ENCODE measurements at regions not wholly inside any gene's neighbourhood (a gene's known extent, or its start where the extent isn't known, plus 50 kb on each side); places are given as distances from the start of the nearest gene placed in this dataset.

DNA sequence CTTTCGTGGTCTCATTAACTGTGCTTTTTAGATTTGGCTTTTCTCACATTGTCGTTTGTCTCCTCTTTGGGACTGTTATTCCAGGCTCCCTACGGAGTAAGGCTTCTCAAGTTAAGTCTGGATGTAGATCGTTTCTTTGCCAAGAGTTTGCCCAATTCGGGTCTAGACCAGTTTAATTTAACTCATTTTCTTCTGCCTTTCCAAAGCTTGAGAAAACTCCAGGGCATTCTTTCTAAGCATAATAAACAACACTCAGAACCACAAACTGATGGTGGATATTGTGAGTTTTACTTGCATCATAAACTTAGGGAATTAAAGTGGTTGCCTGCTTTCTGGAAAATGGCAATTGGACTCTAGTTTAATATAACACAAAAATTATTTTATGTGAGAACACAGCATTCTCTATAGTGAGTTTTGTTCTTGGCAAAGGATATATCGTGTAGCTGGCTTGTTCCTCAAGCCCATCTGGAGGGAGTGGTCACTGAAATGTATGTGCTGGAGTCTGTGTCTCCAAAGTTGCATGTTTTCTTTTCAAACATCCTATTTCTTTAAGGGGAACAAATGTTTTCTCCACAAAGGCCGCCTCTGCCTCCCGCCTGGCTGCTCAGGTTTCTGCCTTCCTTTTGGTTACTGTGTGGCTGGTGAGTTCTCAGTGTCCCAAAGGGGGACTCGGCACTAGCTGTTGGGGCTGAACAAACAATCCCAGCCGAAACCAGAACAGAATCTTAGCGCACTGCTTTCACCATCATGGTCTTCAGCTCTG is 211.3 kb upstream of the FBN2 start:
- no peak for DNase-seq

GRCh38 chr5:128750155-128750554 is 212.1 kb upstream of the FBN2 start:
- DNase-seq: no peak

DNA sequence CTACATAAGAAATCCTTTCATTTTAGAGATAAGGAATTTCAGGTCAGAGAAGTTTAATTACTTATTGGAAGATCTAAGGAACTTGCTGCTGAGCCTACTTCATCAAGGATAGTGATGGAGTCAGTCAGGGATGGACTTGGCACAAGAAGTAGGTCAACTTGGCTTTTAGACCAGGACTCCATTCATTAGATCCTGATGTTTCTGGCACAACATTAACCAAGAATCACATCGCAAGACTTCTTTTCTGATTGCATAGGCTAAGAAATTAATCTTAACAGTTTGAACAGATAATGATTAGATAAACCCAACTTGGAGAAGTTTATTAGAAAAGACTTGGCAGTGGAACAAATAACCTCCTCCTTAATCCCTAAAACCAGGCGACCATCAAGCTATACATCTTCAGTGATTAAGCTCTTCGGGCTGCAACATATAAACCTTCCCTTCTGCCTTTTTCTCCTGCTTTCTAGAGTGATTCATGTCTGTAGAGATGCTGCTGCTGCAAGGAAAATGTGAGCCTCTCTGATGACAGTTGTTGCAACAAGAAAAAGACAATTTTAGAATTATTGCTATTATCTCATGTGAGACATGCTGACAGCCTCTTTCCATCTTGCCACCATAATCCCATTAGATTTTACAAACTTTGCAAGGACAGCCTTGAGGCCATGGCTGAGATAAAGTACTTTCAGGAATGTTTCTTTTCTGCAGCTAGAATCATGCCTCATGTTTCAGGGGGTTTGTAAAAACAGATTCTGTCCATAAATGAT is 207.9 kb upstream of the SLC27A6 start:
- no peak for DNase-seq

DNA sequence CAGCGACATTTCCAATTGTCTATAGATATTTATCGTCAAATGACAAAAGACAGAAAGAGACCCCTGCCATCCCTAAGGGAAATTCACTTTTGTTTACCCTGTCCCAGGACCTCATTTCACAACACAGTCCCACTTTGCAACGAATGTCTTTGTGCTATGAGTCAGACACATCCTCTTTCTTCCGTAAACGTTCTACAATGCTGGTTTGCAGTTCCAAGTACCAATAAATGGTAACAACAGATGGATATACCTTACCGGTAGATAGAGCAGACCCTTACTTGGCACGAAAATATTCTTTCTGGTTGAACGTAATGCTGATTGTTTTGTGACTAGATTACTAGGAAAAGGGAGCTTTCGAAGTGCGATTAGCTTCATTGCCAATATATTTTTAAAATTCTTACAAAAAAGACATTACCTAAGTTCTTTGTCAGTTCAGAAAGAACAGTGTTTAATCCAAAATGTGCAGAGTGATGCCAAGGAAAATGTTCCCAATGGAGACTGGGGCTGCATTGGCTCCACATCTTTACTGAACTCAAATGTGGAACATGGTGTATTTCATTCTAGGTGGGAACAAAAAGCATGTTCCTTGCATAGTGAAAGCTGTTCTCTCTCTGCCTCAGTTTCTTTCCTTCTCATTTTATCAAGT is 202.5 kb upstream of the SLC27A6 start:
- DNase-seq: no peak

- no peak for DNase-seq
Observed at GRCh38 chr5:128763321-128763720, 202.0 kb upstream of the SLC27A6 start.

- DNase-seq: no peak
Observed at GRCh38 chr5:128764601-128765310, 200.5 kb upstream of the SLC27A6 start.

DNA sequence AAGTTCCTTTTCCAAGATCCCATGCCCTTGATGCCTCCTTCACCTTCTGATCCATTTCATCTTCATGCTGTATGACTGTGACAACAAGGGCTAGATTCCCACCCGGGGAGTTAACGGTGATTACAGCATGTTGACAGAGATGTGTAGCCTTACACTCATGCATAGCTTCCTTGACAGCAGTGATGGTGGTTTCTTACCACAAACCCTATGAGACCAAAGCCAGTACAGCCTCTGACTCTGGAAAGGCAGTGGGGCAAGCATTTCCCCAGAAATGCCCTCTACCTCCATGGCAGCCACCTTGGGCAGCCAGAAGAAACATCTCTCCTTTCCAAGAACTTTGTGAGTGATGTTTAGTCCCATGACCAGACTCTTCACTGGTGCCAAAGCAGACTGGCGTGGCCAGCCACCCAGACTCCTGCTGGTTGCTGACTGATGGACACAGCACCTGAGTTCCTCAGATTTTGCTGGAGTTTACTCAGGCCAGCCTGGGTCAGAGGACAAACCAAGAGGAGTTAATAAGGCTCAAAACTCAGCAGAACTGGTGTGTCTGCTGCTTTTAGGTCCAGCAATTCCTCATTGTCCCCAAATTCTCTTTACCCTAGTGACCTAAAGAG is 199.7 kb upstream of the SLC27A6 start:
- no peak for DNase-seq

DNA sequence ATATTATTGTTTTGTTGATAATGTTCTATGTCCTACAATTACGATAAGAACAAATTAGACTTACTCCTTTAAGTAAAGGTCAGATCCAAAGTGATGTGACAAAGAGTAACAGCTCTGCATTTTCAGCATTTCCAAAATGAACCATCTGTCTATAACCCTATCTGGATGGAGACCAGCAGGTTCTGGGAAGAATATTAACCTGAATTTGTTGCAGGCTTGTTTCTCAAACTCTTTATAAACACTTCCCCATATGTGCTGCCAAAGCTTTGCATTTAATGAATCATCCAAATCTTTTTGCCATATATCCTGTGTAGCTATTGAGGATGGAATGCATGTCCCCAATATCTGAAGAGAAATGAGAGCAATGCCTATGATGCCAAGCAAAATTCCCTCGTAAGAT is 198.9 kb upstream of the SLC27A6 start:
- no peak for DNase-seq

- DNase-seq: no peak
Observed at GRCh38 chr5:128770907-128771306, 194.4 kb upstream of the SLC27A6 start.

GRCh38 chr5:128772356-128772755 is 192.9 kb upstream of the SLC27A6 start:
- no peak for DNase-seq

DNA sequence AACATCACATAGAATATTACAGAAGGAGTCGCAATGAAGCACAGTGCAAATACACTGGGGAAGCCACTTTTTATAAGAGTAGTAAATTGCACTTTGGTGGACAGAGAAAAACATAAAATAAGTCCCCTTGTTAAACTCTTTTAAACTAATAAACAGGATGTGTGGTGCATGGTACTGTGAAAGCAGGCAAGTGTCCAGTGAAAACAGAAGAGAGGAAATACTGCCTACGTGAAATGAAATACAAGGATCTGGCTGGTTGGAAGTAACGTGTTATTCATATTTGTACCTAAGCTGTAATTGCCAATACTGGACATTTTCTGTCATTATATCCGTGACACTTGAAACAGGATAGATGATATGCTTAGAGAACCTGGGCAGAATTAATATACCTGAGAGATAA is 191.9 kb upstream of the SLC27A6 start:
- no peak for DNase-seq

DNA sequence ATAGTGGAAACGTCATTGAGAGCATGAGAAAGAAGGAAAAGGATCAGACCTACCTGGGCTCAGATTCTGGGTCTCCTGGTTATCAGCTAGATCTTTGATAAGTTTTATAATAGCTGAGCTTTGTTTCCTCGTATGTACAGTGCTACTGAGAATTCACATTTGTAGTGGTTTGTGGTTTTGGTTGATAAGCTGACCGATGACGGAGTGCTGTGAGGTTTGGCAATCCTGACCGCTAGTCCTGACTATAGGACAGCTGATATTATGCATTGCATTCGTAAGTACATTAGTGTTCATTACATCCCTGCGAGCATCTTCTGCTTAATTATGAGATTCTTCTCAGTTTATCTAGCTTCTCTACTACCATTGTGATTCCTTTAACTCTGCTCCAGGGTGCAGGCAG is 190.7 kb upstream of the SLC27A6 start:
- DNase-seq: no peak

- DNase-seq: no peak
Observed at GRCh38 chr5:128775558-128775957, 189.7 kb upstream of the SLC27A6 start.

DNA sequence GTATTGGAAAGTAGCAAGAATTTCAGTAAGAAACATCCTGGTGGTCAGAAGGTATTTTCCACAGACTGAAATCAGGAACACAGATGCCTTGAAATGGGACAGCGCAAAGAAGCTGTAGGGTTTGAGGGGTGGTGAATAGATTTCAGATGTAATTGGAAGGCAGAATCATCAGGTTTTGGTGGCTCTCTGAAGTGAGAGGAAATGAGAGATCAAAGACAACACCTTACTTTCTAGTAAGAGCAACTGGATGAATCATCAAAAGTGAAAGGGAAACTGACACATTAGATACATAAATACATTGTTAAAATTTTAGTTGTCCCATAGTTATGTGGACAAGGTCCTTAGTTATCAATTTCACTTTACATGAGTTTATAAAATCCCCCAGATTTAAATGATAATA is 188.2 kb upstream of the SLC27A6 start:
- peak; percentile 17 for DNase-seq

DNA sequence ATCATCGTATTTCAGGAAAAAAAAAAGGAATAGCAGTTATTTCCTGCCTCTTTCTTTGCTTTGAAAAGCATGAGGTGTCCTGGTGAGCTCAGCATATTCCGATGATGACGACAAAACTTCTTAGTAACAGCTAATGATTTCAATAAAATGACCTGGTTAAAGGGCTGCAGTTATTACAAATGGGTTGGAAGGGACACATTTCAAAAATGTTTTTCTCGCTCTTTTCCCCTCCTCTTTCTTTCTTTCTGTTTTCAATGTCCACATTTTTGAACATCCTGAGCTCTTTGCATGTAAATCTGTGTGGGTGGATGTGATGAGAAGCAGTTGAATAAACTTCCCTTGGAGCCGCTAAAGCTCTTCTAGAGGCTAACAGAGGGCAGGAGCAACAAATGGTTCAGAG is 186.8 kb upstream of the SLC27A6 start:
- DNase-seq: no peak

- DNase-seq: no peak
Observed at GRCh38 chr5:128782446-128782845, 182.8 kb upstream of the SLC27A6 start.

GRCh38 chr5:128784726-128785125 is 180.6 kb upstream of the SLC27A6 start:
- no peak for DNase-seq

DNA sequence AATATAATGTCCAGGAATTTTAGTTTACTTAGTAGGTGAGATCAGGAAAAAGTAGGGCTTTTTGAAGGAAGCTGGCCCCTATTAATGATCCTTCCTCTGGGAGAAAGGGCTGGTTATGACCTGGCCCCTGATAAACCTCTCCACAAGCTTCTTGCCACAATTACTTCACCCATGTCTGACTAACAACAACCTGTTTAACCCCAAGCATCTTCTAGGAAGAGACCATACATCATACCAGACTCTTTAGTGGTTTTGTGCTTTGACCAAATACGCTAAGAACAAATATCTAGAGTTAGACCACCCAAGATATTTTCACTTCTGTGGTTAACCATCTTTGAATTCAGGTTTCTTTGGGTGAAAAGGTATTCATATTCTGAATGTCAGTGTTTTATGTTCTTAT is 174.0 kb upstream of the SLC27A6 start:
- DNase-seq: no peak

DNA sequence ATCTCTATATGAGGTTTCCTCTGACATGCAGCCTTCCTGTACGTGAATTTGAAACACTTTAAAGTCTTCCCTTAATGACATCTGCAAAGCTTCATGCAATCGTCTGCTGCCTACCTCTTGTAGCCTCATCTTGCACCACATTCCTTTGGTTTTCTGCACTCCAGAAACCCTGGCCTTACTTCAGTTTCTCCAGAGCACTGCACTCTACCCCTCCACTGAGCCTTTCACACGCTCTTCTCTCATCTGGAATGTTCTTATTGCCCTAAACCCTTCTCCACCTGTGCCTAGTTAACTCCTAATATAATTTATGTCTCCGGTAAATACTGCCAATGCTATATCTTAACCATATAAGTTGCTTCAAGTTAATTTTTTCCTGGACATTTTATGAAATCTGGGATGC is 168.8 kb upstream of the SLC27A6 start:
- DNase-seq: no peak

DNA sequence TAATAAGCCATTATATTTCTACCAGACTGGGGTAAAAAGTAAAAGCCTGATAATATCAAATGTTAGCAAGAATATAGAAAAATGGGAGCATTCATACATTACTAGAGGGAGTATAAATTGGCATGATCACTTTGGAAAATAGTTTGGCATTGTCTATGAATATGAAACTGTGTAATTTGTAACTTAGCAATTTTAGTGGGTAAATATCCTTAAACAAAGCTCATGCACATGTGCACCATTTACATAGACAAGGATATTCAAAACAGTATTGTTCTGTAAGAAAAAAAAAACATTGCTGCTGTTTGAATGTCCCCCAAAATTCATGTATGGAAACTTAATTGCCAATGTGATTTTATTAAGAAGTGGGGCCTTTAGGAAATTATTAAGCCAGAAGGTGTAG is 166.4 kb upstream of the SLC27A6 start:
- no peak for DNase-seq

- DNase-seq: no peak
Observed at GRCh38 chr5:128799945-128800344, 165.3 kb upstream of the SLC27A6 start.

DNA sequence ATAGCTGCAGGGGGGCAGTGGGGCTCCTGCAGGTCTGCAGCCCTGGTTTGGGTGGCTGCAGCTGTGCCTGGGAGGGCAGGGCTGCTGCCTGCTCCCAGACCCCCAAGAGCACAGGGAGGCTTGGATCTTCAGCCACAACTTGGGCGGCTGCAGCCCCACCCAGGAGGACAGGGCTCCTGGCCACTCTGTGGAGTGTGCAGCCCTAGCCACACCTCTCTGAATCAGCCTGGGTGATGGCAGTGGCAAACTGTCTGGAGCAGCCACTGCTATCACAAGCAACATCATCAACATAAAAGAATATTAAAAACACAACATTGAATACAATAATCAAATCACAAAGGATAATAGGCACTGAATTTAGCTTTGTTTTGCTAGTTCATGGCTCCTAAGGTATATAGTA is 164.9 kb upstream of the SLC27A6 start:
- DNase-seq: no peak

Data from CD4-positive, alpha-beta T cell treated with Interleukin-4 for 4 hours (primary cell).